GM18526 (cell line): ENCODE measurements at regions not wholly inside any gene's neighbourhood (a gene's known extent, or its start where the extent isn't known, plus 50 kb on each side); places are given as distances from the start of the nearest gene placed in this dataset.

Source experiments
- POLR2A ChIP-seq: IDR thresholded peaks from 3 replicates; pipeline ENCODE4 v1.6.1; 2011; ENCODE audit not compliant: insufficient read length; ENCODE audit errors: extremely low read depth

DNA sequence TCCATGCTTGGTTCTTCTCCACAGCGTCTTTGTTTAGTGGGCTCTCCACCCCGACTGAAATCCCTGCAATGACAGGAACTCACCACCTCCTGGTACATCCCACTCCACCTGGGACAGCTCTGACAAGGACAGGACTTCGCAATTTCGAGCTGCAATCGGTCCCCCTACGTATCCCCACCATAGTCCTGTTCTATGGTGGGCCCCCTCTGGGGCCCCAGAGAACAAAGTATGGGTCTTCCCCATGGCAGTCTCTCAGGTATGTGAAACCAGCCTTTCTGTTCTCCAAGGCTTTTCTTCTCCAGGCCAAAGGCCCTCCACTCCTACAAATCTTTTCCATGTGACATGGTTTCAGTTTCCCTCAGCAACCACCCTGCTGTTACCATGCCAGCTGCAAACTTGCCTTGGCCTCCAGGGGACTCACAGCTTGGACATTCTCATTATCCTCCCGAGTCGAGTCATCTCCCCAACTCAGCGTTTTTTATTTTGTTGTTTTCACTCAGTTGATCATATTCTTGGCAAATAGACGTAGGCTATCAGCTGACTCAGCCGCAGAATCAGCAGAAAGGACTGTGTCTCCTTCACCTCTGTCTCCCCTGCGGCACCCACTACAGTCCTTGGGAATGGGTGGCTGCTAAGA is 233.3 kb downstream of the OPA1 start:
- TF ChIP-seq POLR2A: no peak

DNA sequence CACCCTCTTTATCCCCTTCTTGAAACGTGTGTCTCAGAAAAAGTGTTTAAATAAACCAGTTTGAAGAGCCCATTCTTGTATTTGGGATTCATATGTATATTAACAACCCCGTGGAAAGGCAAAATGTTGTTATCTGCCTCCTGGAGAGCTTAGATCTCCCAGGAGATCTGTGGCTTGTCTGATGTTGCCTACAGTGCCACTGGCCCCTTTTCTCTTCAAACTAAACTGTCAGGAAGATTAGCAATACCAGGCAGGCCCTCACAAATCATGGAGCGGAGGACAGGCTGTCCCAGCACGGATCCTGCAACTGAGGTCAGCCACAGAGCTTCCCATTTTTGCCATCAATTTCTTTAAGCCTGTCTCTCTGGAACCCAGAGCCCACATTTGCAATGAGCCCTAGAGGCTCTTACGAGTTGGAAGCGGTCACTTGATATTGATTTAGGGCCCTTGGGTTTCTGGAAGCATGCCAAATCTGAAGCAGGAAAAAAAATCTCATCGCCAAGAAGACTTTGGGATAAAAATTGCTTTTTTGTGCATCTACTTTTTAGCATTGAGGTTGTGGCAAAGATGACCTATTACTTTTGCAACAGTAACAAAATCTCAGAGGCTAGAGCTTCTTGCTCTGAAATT is 234.1 kb downstream of the OPA1 start:
- no peak for TF ChIP-seq POLR2A

DNA sequence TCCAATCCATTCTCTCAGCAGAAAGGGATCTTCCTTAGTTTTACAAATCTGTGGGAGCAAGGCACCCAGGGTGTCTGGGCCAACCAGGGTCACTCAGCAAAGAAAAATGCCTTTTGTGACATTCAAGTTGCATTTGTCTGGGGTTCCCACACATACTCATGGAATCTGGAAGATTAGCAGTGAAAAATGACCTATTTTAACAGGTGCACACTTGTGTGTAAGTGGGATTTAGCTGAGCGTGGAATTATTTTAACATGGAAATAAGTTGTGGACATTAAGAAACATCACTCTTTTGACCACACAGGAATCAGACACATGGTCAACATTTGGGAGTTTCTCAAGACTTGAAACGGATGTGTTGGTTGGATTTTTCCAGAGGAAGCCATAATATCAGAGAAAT is 234.9 kb downstream of the OPA1 start:
- no peak for TF ChIP-seq POLR2A

DNA sequence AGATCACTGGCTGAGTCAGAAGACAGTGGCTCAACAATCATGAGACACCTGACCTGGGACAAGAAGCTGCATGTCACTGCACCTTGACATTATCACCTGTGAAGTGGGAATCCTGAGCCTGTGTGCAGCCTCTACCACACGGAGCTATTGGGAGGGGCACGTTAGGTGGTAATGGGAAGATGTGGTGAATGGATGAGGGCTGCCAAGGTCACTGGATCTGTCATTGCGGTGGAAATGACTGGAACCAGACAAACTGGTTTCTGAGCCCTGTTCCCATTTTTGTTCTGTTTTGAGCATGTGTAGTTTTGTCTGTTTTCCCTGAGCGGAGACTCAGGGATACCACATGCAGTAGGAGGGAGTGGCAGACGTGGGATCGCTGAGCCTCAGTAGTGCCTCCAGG is 235.5 kb downstream of the OPA1 start:
- no peak for TF ChIP-seq POLR2A

DNA sequence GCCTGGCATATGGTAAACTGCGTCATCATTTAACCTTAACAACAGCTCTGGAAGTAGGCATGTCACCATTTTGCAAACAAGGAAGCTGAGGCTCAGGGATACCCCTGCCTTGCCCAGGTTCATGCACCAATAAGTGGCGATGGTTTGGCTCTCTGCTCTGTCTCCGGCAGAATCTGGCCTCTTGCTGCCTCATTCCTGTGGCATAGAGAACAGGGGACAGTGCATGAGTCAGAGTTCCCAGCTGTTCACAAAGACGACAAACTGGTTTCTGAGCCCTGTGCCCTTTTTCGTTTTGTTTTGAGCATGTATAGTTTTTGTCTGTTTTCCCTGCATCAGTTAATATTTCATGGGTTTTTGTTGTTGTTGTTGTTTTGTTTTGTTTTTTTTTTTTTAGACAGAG is 236.8 kb downstream of the OPA1 start:
- TF ChIP-seq POLR2A: no peak

DNA sequence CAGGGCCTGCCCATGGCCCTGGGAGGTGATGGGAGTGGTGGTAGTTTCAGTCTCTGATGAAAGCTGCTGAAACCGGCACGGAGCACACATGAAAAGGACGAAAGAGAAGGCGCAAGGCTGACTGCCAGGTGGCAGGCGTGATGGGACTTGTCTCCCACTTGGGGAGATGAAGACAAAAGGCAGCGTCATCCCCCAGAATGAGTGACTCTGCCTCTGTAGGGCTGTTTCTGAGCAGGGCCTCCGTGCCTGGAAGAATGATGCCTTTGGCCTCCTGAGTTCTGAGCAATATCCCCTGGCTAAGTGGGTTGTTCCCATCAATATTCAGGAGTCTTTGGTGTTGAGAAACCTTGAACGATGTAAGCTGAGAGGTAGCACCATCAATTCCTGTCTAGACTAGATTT is 237.8 kb downstream of the OPA1 start:
- no peak for TF ChIP-seq POLR2A

DNA sequence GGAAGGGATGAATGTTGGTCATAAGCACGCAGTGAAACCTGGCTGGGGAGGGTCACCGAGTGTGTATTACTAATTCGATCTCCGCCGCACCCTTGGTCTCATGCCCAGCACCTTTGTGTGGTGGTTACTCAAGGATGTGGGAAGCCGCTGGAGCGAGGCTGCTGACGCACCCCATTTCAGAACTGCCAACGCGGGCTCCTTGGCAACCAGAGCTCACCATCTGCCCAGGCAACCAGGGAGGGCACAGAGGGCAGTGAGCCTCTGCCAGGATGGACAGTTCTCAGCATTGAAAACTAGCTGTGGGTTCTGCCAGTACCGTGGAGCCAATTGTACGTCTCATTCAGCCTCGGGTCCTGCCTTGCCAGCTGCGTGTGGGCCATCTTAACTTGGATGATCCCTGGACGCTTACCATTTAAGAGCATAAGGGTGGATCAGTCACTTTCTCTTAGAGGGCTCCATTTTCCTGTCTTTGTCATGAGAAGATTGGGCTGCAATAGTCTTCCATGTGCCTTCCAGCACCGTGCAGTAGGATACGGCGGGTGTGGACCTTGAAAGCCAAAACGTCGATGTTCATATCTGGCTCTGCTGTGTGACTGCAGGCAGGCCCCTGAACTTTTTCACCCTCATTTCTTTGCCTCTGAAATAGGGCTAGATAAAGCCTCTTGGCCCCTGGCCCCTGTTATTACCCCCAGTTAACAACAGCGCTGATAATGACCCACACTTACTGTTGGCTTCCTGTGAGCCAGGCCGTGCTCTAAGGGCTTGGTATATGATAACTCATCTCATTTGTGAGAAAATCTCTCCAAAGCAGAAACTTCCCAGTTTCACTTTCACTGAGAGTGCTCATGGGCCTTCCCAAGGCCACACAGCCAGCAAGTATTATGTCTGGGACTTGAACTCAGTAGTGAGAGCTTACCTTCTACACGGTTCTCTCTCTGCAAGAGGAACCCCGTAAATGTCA is 238.8 kb downstream of the OPA1 start:
- TF ChIP-seq POLR2A: no peak

DNA sequence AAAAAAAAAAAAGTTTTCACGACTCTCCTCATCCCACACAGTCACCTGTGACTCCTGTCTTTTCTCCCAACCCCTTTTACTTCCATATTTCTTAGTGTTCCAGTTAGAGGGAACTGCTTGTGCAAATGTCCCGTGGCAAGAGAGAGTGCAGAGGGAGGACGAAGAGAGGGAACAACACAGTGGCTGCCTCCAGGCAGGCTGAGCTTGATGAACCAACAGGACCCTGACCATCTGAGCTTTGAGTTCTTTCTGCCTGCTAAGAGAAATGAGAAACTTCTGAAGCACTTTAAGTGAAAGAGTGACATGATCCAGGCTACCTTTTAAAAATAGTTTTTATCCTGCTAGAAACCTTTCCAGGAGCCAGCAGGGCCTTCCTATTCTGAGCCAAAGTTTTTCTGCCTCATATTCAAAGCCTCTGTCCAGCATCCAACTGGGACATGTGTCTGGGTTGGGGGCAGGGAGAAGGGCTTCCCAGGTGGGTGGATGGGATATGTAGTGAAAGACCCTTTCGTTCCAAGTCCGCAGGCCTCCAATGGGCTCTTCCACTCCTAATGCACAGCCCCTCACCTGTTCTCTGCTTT is 239.9 kb downstream of the OPA1 start:
- no peak for TF ChIP-seq POLR2A

DNA sequence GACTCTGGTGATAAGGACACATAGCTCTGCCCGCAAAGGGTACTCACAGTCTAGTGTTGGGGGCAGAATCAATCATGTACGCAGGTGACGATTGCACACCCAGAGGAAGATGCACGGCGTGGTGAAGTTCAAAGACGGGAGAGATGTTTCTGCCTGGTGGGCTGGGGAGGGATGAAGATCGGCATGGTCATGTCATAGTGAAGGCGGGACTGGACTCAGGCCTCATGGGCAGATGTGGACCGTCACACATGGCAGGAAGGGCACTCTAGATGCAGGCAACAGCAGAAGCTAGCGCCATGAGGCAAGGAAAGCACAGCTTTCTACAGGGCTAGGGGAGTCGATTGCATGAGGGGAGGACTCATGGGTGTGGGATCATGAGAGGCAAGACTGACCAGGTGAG is 240.6 kb downstream of the OPA1 start:
- no peak for TF ChIP-seq POLR2A

DNA sequence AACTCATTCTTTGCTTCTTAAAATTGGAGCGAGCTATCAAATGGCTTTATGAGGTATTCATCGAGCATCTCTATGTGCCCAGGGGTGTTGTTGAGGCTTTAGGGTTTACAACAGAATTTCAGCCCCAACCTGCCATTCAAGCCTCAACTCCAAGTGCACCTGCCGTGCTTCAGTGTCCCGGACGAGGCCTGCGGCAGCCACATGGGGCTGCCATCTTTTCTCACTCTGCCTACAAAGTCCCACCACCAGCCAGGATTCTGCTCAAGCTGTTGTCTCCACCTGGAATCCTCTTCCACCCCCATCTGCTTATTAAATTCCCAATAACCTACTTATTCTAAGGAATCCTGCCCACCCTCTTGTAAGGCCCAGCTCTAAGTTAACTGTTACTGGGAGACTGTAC is 242.4 kb downstream of the OPA1 start:
- no peak for TF ChIP-seq POLR2A

DNA sequence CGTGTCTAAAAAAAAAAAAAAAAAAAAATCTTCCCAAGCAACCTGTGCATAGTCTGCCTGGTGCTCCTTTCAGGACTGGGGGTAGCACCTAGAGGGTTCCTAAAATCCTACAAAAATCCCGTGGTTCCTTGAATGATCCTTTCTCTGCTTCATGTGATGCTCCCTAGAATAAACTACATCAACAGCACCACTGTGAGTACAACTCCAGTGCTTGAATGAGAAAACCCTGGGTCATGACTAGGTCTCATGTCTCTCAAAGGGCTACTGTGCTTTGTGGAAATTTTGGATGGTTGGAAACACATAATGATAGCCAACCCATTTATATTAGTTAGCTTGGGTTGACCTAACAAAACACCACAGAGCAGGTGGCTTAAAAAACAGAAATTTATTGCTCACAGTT is 243.5 kb downstream of the OPA1 start:
- no peak for TF ChIP-seq POLR2A

DNA sequence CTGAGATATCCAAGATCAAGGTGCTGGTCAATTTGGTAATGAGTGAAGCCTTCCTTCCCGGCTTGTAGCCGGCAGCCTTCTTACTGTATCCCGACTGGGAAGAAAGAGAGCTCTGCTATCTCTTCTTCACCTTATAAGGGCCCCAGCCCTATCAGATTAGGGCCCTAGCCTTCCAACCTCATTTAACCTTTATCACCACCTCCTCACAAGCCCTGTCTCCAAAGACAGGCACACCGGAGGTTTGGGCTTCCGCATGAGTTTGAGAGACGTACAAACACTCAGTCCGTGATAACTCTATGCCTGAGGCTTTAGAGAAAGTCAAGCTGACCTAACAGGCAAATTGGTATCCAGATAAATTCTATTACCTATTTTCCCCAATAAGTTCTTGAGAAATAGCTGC is 243.9 kb downstream of the OPA1 start:
- no peak for TF ChIP-seq POLR2A

DNA sequence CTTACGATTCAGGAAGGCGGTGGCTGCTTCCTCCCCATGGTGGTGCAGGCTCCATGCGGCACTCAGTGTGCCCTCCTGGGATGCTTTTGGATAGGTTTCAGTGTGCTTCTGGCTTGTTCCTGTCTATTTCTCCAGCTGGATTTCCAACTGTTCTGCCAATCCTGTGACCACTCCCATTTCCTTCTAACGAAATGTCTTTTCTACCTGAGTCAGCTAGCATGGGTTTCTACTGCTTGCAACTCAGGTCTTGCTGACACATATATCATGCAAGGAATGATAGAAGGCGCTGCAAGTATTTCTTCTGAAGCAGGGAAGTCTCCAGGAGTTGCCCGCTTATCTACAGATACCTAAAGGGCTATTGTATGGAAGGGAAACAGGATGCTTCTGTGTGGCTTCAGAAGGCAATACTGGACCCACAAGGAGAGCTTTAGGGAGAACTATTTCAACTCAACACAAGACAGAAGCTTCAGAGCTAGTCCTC is 244.4 kb downstream of the OPA1 start:
- TF ChIP-seq POLR2A: no peak

DNA sequence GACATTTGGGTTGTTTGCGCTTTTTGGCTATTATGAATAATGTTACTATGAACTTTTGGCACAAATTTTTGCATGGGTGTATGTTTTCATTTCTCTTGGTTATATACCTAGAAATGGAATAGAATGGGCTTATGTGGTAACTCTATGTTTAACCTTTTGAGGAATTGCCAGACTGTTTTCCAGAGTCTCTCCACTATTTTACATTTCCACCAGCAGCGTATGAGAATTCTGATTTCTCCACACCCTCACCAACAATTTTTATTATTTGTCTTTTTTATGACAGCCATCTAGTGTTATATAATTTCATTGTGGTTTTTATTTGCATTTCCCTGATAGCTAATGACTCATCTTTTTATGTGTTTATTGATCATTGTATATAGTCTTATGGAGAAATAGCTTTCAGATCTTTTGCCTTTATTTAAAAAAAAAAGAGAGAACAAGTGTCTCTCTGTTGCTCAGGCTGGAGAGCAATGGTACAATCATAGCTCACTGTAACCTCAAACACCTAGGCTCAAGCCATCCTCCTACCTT is 247.2 kb downstream of the OPA1 start:
- TF ChIP-seq POLR2A: no peak

DNA sequence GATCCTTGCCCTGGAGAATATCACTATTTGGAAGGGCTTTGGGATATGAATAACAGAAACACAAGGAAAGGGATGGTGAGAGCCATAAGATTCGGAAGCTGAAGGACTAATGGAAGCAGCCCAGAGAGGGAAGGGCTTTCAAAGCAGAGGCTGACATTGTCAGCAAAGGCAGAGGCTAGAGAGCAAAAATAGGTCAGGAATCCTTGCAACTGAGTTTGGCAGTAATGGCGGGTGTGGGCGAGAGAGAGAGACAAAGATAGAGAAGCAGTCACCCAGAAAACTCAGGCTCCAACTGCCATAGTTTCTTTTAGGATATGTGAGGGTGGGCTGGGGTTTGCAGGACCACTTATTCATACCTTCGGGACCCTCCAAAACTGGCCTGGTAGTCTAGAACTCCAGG is 248.6 kb downstream of the OPA1 start:
- TF ChIP-seq POLR2A: no peak
